C4-2B (cell line): ENCODE measurements at regions not wholly inside any gene's neighbourhood (a gene's known extent, or its start where the extent isn't known, plus 50 kb on each side); places are given as distances from the start of the nearest gene placed in this dataset.
"Not testable (repeated sequence)": the region's sequence is repeated elsewhere in the genome, so short reads cannot be mapped to it uniquely, and the experiment has no call there.

Experiments used
- ZFX ChIP-seq: fragments of 450-650 bp; IDR thresholded peaks from 2 replicates; pipeline ENCODE4 v1.6.1; 2017
- TF ChIP-seq, protein P1 (sequence below): fragments of 450-650 bp; conservative IDR thresholded peaks from 2 replicates; pipeline ENCODE4 v1.5.1; 2017; ENCODE audit warnings: mild to moderate bottlenecking

GRCh38 chr2:18017381-18017780, 138.9 kb downstream of the KCNS3 start:
- TF ChIP-seq, protein P1, sequence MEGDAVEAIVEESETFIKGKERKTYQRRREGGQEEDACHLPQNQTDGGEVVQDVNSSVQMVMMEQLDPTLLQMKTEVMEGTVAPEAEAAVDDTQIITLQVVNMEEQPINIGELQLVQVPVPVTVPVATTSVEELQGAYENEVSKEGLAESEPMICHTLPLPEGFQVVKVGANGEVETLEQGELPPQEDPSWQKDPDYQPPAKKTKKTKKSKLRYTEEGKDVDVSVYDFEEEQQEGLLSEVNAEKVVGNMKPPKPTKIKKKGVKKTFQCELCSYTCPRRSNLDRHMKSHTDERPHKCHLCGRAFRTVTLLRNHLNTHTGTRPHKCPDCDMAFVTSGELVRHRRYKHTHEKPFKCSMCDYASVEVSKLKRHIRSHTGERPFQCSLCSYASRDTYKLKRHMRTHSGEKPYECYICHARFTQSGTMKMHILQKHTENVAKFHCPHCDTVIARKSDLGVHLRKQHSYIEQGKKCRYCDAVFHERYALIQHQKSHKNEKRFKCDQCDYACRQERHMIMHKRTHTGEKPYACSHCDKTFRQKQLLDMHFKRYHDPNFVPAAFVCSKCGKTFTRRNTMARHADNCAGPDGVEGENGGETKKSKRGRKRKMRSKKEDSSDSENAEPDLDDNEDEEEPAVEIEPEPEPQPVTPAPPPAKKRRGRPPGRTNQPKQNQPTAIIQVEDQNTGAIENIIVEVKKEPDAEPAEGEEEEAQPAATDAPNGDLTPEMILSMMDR = not testable (repeated sequence)
- TF ChIP-seq ZFX = not testable (repeated sequence)
